PC-3 (cell line): ENCODE measurements at regions not wholly inside any gene's neighbourhood (a gene's known extent, or its start where the extent isn't known, plus 50 kb on each side); places are given as distances from the start of the nearest gene placed in this dataset.

Experiments
- ATAC-seq: fragments of 200-7000 bp; cut with Tn5 transposase; 2 replicates; pipeline ENCODE4 v1.9.1; 2020; ENCODE audit warnings: mild to moderate bottlenecking, moderate library complexity
- BruUV-seq: library from RNA; stranded (reverse); fragments of 400-500 nt; replicated peaks from 2 replicates; lab custom pipeline; 2021; lab: Mats Ljungman, UMichigan
- CTCF ChIA-PET: fragments of 300-600 bp; sonication (Branson Sonifier 250); formaldehyde crosslinking; loops from one replicate; lab custom pipeline; 2022; ENCODE audit warnings: antibody characterized with exemption; lab: Charles Lee
- POLR2A ChIA-PET: fragments of 300-600 bp; sonication (Branson Sonifier 250); formaldehyde crosslinking; loops from one replicate; lab custom pipeline; 2022; ENCODE audit warnings: antibody characterized with exemption; ENCODE audit not compliant: unreplicated experiment; lab: Charles Lee
- DNase-seq: peaks from one replicate; pipeline ENCODE4 v3.0.0-alpha.2; 2015
- H2AFZ ChIP-seq: fragments of 300-600 bp; sonication (generic); 2 replicates; pipeline ENCODE4 v1.6.0; 2016; ENCODE audit warnings: antibody characterized with exemption, low read length
- H3F3A ChIP-seq: fragments of 300-600 bp; sonication (generic); one replicate; pipeline ENCODE4 v1.6.0; 2017; ENCODE audit warnings: antibody characterized with exemption, low read length, control low read depth, mild to moderate bottlenecking; ENCODE audit not compliant: unreplicated experiment
- H3K27ac ChIP-seq: fragments of 300-600 bp; sonication (generic); 2 replicates; pipeline ENCODE4 v1.5.1; 2016; ENCODE audit warnings: mild to moderate bottlenecking, low read length
- H3K27me3 ChIP-seq: fragments of 300-600 bp; sonication (generic); 2 replicates; pipeline ENCODE4 v1.6.1; 2016; ENCODE audit warnings: low read length, mixed read lengths
- H3K36me3 ChIP-seq: fragments of 300-600 bp; sonication (generic); 2 replicates; pipeline ENCODE4 v1.6.1; 2016; ENCODE audit warnings: low read depth, mixed run types, low read length, mixed read lengths
- H3K4me1 ChIP-seq: fragments of 300-600 bp; sonication (generic); 2 replicates; pipeline ENCODE4 v1.5.1; 2016; ENCODE audit warnings: low read length; ENCODE audit not compliant: insufficient read depth
- H3K4me2 ChIP-seq: fragments of 300-600 bp; sonication (generic); 2 replicates; pipeline ENCODE4 v1.6.0; 2016; ENCODE audit warnings: low read length
- H3K4me3 ChIP-seq: fragments of 300-600 bp; sonication (generic); 2 replicates; pipeline ENCODE4 v1.5.1; 2016; ENCODE audit warnings: mild to moderate bottlenecking, low read length, mixed read lengths
- H3K79me2 ChIP-seq: fragments of 300-600 bp; sonication (generic); 2 replicates; pipeline ENCODE4 v1.6.1; 2017; ENCODE audit warnings: low read length, mixed read lengths
- H3K9ac ChIP-seq: fragments of 300-600 bp; sonication (generic); 2 replicates; pipeline ENCODE4 v1.6.0; 2016; ENCODE audit warnings: mild to moderate bottlenecking, low read length
- H3K9me2 ChIP-seq: fragments of 300-600 bp; sonication (generic); replicated peaks from 2 replicates; pipeline ENCODE4 v1.6.1; 2016; ENCODE audit warnings: mixed run types, low read length, mixed read lengths
- H3K9me3 ChIP-seq: fragments of 300-600 bp; sonication (generic); 2 replicates; pipeline ENCODE4 v1.6.1; 2016; ENCODE audit warnings: low read length, mixed read lengths
- H4K20me1 ChIP-seq: fragments of 300-600 bp; sonication (generic); 2 replicates; pipeline ENCODE4 v1.6.1; 2016; ENCODE audit warnings: low read length, mixed read lengths
- CTCF ChIP-seq: fragments of 300-600 bp; sonication (generic); conservative IDR thresholded peaks from 2 replicates; pipeline ENCODE4 v1.5.1; 2017; ENCODE audit warnings: antibody characterized with exemption, low read depth, mild to moderate bottlenecking, low read length
- EZH2 ChIP-seq: fragments of 300-600 bp; sonication (generic); IDR thresholded peaks from one replicate; pipeline ENCODE4 v1.6.1; 2017; ENCODE audit warnings: antibody characterized with exemption, mild to moderate bottlenecking, low read length; ENCODE audit not compliant: unreplicated experiment
- EZH2phosphoT487 ChIP-seq: fragments of 300-600 bp; sonication (generic); IDR thresholded peaks from 2 replicates; pipeline ENCODE4 v1.6.1; 2018; ENCODE audit warnings: mild to moderate bottlenecking, antibody characterized with exemption, low read length, borderline replicate concordance
- intact Hi-C: fragments of 100-400 bp; cut with micrococcal nuclease; formaldehyde crosslinking; loops from 2 replicates; pipeline ENCODE4 v1.9.0; 2023

- Histone ChIP-seq H3K79me2 (0 out of 2 replicates have a peak, but pooled peaks cover 4% of the 10 kb centered on the region), H3K27me3 (no peaks in the 10 kb centered on the region), H3K4me2 (no peak overlapping the region), H3K36me3 (no peaks in the 10 kb centered on the region), H2AFZ (no peak overlapping the region), H4K20me1 (no peaks in the 10 kb centered on the region), H3K9me3 (no peaks in the 10 kb centered on the region), H3K4me3 (no peak overlapping the region), H3F3A (no peaks in the 10 kb centered on the region), H3K9ac (no peak overlapping the region), H3K4me1 (no peaks in the 10 kb centered on the region), H3K9me2 (no peaks in the 10 kb centered on the region), H3K27ac (no peak overlapping the region)
- BruUV-seq = no TSS peak
- DNase-seq (no peak), ATAC-seq (no peak)
- TF ChIP-seq EZH2phosphoT487 (no peak), EZH2 (no peak), CTCF (no peak)
- ChIA-PET CTCF (no interaction called here), POLR2A (no interaction called here)
- intact Hi-C loops = no loop called here
These were observed 80.5 kb downstream of the CLDN34 start for GRCh38 chrX:10047631-10048030.

GRCh38 chrX:10048076-10048475, 80.9 kb downstream of the CLDN34 start:
- Histone ChIP-seq H3K27ac (no peak overlapping the region), H3K9me2 (no peaks in the 10 kb centered on the region), H3K4me3 (no peak overlapping the region), H3K4me1 (no peaks in the 10 kb centered on the region), H3K4me2 (no peak overlapping the region), H3F3A (no peaks in the 10 kb centered on the region), H3K36me3 (no peaks in the 10 kb centered on the region), H4K20me1 (no peaks in the 10 kb centered on the region), H3K79me2 (0 out of 2 replicates have a peak, but pooled peaks cover 4% of the 10 kb centered on the region), H2AFZ (no peak overlapping the region), H3K9ac (no peak overlapping the region), H3K27me3 (no peaks in the 10 kb centered on the region), H3K9me3 (no peaks in the 10 kb centered on the region)
- ChIA-PET CTCF (no interaction called here), POLR2A (no interaction called here)
- no peak for TF ChIP-seq EZH2phosphoT487
- TF ChIP-seq CTCF = no peak
- no peak for TF ChIP-seq EZH2
- BruUV-seq = no TSS peak
- ATAC-seq (no peak), DNase-seq (no peak)
- intact Hi-C loops = no loop called here

GRCh38 chrX:10048707-10049106, 81.5 kb downstream of the CLDN34 start:
- intact Hi-C loops = no loop called here
- H2AFZ ChIP-seq = no peak overlapping the region
- no peak overlapping the region for H3K9ac ChIP-seq

More at GRCh38 chrX:10048707-10049106, 81.5 kb downstream of the CLDN34 start:
- no peak for TF ChIP-seq EZH2phosphoT487
- no peak for TF ChIP-seq CTCF
- no peak for TF ChIP-seq EZH2
- Histone ChIP-seq H3K4me2 (no peak overlapping the region), H3F3A (no peaks in the 10 kb centered on the region), H3K9me2 (no peaks in the 10 kb centered on the region), H3K27ac (no peak overlapping the region), H3K79me2 (no peaks in the 10 kb centered on the region), H3K9me3 (no peaks in the 10 kb centered on the region), H3K27me3 (no peaks in the 10 kb centered on the region), H4K20me1 (no peaks in the 10 kb centered on the region), H3K4me3 (no peak overlapping the region), H3K36me3 (no peaks in the 10 kb centered on the region), H3K4me1 (no peaks in the 10 kb centered on the region)
- no TSS peak for BruUV-seq
- POLR2A ChIA-PET = no interaction called here
- CTCF ChIA-PET = no interaction called here
- DNase-seq (no peak), ATAC-seq (no peak)
